ENCODE measurements at regions not wholly inside any gene's neighbourhood (a gene's known extent, or its start where the extent isn't known, plus 50 kb on each side); places are given as distances from the start of the nearest gene placed in this dataset.

DNA sequence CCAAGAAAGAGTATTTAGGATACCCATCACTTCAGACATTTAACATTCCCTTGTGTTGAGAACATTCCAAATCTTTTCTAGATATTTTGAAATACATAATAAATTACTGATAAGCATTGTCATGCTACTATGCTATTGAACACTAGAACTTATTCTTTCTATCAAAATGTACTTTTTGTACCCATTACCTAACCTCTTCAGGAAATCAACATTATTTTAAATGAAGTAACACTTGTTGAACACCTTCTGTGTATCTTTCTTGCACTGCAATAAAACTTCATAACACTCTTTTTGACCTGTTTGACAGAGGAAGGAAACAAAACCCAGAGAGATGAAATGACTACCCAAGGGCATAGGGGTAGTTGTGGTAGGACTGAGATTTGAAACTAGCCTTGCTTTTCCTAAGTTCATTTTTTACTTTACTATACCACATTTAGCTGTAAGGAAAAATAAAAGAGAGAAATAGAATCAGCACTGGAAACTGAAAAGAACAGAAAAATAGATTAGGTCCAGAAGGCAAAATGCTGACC is 99.4 kb downstream of the UCHL5 start:
- intact Hi-C loops (cut with DNase I; ENCODE audit: low total_unique reads), result no loop called here
- TF ChIP-seq, protein P1, sequence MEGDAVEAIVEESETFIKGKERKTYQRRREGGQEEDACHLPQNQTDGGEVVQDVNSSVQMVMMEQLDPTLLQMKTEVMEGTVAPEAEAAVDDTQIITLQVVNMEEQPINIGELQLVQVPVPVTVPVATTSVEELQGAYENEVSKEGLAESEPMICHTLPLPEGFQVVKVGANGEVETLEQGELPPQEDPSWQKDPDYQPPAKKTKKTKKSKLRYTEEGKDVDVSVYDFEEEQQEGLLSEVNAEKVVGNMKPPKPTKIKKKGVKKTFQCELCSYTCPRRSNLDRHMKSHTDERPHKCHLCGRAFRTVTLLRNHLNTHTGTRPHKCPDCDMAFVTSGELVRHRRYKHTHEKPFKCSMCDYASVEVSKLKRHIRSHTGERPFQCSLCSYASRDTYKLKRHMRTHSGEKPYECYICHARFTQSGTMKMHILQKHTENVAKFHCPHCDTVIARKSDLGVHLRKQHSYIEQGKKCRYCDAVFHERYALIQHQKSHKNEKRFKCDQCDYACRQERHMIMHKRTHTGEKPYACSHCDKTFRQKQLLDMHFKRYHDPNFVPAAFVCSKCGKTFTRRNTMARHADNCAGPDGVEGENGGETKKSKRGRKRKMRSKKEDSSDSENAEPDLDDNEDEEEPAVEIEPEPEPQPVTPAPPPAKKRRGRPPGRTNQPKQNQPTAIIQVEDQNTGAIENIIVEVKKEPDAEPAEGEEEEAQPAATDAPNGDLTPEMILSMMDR (IDR thresholded peaks at IDR 0.05), result no peak
- TF ChIP-seq POLR2A (IDR thresholded peaks at IDR 0.05), result no peak
- DNase-seq (ENCODE audit: low spot score in 2 of 2), result no peak
- H3K4me3 ChIP-seq (ENCODE audit: low read depth, poor library complexity, severe bottlenecking), result no peak overlapping the region
